SK-N-DZ (cell line): ENCODE measurements at regions not wholly inside any gene's neighbourhood (a gene's known extent, or its start where the extent isn't known, plus 50 kb on each side); places are given as distances from the start of the nearest gene placed in this dataset.

Experiments used
- DNase-seq: peaks from one replicate; pipeline ENCODE4 v3.0.0-alpha.2; 2015; ENCODE audit warnings: low spot score

DNA sequence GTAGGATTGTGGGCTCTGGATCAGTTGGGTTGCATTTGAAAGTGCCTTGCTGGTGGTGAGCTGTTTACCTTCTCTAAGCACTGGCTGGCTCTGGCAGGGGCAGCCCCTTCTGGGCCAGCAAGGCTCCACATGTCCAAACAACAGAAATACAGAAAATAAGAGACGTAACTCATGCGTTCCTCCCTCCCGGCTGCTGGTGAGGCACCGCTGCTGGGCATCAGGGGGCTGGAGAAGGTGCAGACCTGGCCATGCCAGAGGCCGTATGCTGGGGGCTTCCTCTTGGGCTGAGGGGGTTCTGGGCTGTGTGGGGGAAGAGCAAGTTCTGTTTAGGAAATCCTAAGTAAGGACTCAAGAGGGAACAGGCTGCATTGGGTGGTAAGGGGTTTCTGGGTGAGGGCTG, 140.6 kb downstream of the URI1 start:
- no peak for DNase-seq

DNA sequence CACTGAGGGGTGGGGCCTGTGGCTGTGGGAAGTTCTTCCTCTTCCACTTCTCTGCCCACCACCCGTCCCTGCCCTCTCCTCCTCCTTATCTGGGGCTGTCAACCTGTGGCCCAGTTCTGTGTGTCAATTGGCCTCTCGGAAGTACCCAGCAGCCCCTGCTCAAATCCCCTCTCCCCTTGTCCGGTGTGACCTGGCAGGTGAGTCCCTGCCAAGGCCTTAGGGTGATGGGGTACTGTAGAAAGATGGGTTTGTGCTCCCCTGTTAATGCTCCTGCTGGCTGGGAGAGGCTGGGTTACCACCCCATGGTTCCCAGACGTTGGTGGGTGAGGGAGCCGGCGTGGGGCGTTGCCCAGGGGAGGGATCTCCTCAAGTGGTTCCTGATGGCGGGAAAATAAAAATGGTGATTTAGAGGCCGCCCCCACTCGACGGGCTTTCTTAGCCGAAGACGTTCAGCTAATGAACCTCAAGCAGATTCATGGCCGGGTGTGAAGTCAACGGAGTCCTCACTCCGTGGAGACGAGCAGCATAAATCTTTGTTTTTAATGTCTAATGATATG, 141.2 kb downstream of the URI1 start:
- no peak for DNase-seq

- DNase-seq, result no peak
Measured at GRCh38 chr19:30083701-30084156, 141.7 kb downstream of the URI1 start.

DNA sequence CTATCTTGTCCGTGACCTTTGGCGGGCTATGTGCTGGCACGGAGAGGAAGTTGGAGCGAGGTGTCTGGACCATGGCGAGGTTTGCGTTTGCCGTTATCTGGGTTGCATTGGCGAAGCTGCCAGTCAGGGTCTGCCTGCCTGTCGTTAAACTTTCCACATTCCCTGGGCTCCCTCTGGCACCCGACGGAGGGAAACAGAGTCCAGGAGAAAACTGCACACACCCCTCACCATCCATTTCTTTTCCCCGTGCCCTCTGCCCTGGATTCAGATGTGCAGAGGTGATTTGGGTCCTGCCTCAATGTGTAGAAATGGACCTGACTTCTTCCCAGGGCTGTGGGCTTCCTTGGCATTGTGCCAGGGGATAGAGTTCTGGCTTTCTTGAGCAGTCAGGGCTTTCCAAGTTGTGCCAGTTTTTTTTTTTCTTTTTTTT, 142.4 kb downstream of the URI1 start:
- no peak for DNase-seq

DNA sequence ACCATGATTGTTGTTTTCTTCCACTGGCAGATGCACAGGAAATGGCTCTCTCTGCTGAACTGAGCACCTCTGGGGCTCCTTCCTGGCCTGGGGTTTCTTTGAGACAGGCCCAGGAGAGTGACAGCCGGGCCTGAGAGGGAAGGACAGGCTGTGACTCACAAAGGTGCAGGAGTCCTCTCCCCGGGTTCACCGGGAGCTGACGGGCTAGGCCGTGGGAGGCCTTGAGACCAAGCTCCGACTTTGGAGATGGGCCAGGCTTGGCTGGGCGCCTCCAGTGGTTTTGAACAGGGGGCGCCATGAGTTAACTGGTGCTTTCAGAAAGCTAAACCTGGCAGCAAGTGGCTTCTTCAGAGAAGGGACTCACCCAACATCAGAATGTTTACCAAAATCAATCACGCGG, 143.4 kb downstream of the URI1 start:
- no peak for DNase-seq

GRCh38 chr19:30086220-30086619, 144.2 kb downstream of the URI1 start:
- DNase-seq, result peak; percentile 47

DNA sequence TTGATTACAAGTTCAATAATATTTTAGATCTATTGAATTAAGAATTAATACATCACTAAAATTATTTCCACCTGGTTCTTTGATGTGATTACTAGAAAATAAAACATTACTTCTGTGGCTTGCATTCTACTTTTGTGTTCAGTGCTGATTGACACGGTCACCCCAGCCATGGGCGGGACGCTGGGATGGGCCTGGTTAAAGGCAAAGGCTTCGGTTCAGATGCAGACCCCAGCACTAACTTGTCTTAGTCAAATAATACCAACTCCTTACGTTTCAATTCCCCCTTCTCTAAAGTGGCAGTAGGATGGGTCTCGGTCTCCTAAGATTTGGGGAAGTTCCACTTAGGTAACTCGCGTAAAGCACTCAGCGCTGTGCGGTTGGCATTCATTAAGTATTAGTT, 144.9 kb downstream of the URI1 start:
- DNase-seq, result no peak

- DNase-seq, result no peak
Measured at GRCh38 chr19:30087381-30088138, 145.5 kb downstream of the URI1 start.

DNA sequence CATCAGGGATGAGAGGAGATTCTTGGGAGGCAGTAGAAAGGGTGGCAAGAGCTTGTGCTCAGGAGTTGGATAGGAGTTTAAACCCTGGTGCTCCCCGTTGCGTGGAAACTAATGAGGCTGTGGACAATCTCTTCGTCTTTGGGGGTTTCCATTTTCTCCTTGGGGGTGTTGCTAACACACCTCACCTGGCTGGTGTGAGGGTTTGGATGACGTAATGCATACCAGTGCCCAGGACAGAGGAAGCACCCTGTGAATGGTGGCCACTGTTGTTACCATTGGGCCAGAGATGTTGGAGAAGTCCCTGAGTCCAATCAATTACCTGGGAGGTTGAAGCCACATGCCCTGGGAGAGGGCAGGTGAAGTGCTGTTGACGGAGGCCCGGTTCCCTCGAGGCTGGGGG, 146.5 kb downstream of the URI1 start:
- no peak for DNase-seq

- no peak for DNase-seq
Measured at GRCh38 chr19:30089086-30089665, 147.1 kb downstream of the URI1 start.

DNA sequence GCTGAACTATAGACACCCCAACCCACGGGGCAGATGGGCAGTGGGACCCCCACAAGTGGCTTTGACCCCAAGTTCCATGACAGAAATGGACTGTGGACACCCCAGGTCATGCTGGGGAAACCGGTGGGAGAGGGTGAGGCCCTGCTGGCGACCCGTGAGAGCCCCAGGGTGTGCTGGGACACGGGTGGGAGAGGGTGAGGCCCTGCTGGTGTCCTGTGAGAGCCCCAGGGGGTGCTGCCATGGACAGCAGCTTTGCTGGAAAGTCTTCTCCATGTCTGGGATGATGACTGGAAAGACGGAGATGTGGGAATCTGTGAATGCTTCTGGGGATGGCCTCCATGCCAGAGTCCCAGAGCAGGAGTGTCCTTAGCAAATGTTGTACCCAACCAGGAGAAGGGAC, 148.4 kb downstream of the URI1 start:
- DNase-seq, result no peak

- no peak for DNase-seq
Measured at GRCh38 chr19:30090963-30091362, 148.9 kb downstream of the URI1 start.

DNA sequence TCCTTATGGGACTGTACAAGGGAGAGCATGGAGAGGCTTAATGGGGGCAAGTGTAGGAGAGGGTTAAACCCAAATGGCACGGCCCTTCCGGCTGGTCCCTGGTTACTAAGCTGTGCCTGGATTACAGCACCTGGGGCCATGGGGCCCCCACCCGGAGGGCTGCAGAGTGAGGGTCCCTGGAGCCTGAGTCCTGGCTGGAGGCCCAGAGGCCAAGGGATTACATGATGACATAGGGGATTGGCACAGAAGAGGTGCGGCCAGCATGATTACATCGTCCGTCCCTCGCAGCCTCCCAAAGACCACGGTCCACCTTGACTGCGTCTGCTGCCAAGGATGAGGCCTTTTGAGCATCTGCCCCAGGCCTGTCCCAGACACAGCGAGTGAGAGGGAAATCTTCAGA, 149.4 kb downstream of the URI1 start:
- no peak for DNase-seq

DNA sequence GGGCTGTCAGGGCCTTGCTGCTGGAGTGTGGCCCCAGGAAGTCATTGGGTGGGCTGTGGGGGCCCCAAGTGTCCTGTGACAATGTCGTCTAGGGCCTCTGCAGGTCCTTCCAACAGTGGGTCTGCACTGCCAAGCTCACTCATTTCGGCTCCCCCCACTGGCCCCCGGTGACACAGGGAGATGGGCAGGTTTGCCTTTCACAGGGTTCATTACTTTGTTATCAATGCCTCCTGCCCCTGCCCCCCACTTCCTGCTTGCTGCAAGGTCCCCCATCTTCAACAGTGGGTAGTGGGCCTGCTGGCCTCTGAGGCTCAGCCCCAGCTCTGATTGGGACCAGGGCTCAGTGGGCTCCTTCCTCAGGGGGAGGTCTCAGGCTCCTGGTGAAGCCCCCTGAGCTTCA, 149.8 kb downstream of the URI1 start:
- no peak for DNase-seq

DNA sequence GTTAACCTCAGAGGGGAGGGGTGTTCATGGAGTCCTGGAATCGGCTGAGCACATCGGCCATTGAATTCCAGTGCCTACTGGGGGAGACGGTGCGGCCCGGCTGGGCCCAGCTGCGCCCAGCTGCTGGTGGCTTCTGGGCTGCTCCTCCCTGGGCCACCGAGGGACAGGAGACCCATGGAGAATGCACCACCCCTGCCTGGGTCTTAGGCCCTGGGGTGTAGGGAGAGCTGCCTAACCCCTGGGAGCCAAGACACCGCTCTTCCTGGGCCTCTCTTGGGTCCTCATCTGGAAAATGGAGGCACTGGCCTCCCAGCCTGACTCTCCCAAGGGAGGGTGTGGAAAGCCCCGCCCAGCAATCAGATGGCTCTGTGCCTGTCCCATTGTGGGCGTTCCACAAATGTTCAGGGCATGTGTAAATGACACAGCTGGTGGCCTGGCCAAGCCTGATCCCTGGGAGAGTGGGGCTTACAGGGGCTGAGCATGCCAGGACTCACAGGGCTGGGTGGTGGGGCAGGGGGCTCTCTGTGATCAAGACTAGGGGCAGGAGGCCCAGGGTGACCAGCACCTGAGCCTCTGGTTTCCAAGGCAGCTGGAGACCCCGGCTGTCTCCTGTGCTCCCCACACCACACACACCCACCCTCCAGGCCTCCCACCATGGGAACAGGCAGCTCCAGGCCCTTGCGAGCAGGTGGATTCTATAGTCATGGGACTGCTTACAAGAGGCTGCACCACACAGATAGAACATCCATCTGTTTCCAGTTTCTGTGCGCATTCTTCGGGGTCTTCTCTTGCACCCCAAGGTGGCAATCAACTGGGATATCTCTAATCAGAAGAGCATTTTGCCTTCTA, 150.9 kb downstream of the URI1 start:
- no peak for DNase-seq

GRCh38 chr19:30093966-30094755, 152.1 kb downstream of the URI1 start:
- no peak for DNase-seq

GRCh38 chr19:30094756-30095140, 152.7 kb downstream of the URI1 start:
- DNase-seq, result no peak

- DNase-seq, result no peak
Measured at GRCh38 chr19:30095171-30095570, 153.1 kb downstream of the URI1 start.

DNA sequence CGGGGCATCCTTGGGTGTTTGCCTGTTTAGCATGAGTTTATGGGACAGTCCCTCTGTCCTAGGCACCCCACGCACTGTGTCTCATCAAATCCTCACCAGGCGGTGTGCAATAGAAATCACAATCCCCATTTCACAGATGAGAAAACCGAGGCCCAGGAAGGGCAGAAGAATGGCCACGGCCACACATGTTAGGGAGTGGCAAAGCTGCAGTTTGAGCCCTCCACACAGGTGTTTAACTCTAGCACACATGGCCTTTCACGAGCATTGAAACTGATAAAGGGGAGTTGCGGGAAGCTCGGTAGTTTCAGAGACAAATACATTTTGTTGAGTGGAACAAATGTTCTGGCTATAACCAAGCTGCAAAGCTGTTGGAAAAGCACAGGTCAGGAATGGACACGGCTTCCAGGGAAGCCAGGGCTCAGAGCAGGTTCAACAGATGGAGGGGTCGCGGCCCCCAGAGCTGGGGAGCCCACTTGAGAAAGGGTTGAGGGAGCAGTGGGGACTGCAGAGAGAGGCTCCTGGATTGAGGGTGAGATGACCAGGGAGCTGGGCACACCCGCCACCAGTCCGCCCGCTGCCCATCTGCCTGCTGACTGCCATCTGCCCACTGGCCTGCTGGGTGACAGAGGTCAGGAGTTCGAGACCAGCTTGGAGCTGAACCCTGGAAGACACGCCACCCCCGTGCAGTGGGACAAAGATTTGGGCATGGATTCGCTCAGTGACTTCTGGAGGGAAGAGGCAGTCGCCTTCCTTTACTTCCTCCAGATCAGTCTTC, 154.7 kb downstream of the URI1 start:
- no peak for DNase-seq

GRCh38 chr19:30097746-30098280, 155.8 kb downstream of the URI1 start:
- no peak for DNase-seq
